ENCODE measurements at regions not wholly inside any gene's neighbourhood (a gene's known extent, or its start where the extent isn't known, plus 50 kb on each side); places are given as distances from the start of the nearest gene placed in this dataset.

- Histone ChIP-seq H3K9ac (ENCODE audit: low read length) (no peak overlapping the region), H3K4me3 (ENCODE audit: low read length) (no peak overlapping the region), H3K4me1 (ENCODE audit: low read length) (no peaks in the 10 kb centered on the region), H3K9me3 (ENCODE audit: insufficient read depth, low read length) (no peaks in the 10 kb centered on the region), H3K4me2 (ENCODE audit: low read length) (no peak overlapping the region), H3K27ac (ENCODE audit: low read length) (no peak overlapping the region), H4K20me1 (ENCODE audit: insufficient read depth, low read length) (no peaks in the 10 kb centered on the region), H3K27me3 (ENCODE audit: low read depth, low read length) (no peaks in the 10 kb centered on the region), H3K79me2 (ENCODE audit: low read length) (no peaks in the 10 kb centered on the region), H2AFZ (ENCODE audit: low read depth, low read length) (no peak overlapping the region), H3K36me3 (replicated peaks; ENCODE audit: low read depth, low read length) (no peaks in the 10 kb centered on the region)
- TF ChIP-seq CTCF (IDR thresholded peaks at IDR 0.05; ENCODE audit: low read depth, low read length) (no peak), EZH2phosphoT487 (IDR thresholded peaks at IDR 0.05; ENCODE audit: low read depth) (no peak)
Measured at GRCh38 chr6:131391116-131391515, 181.9 kb upstream of the ARG1 start.

- Histone ChIP-seq H3K9ac (ENCODE audit: low read length) (no peak overlapping the region), H3K4me1 (ENCODE audit: low read length) (no peaks in the 10 kb centered on the region), H3K9me3 (ENCODE audit: insufficient read depth, low read length) (no peaks in the 10 kb centered on the region), H2AFZ (ENCODE audit: low read depth, low read length) (no peak overlapping the region), H4K20me1 (ENCODE audit: insufficient read depth, low read length) (no peaks in the 10 kb centered on the region), H3K27ac (ENCODE audit: low read length) (no peak overlapping the region), H3K27me3 (ENCODE audit: low read depth, low read length) (no peaks in the 10 kb centered on the region), H3K4me2 (ENCODE audit: low read length) (no peak overlapping the region), H3K4me3 (ENCODE audit: low read length) (no peak overlapping the region), H3K79me2 (ENCODE audit: low read length) (no peaks in the 10 kb centered on the region), H3K36me3 (replicated peaks; ENCODE audit: low read depth, low read length) (no peaks in the 10 kb centered on the region)
- no peak for TF ChIP-seq CTCF (IDR thresholded peaks at IDR 0.05; ENCODE audit: low read depth, low read length)
- no peak for TF ChIP-seq EZH2phosphoT487 (IDR thresholded peaks at IDR 0.05; ENCODE audit: low read depth)
Measured at GRCh38 chr6:131393433-131393832, 179.6 kb upstream of the ARG1 start.

- no peak overlapping the region for H3K4me3 ChIP-seq (ENCODE audit: low read length)
- H3K27ac ChIP-seq (ENCODE audit: low read length), result no peak overlapping the region
- H3K4me2 ChIP-seq (ENCODE audit: low read length), result no peak overlapping the region
- H2AFZ ChIP-seq (ENCODE audit: low read depth, low read length), result no peak overlapping the region
- H3K9me3 ChIP-seq (ENCODE audit: insufficient read depth, low read length), result no peaks in the 10 kb centered on the region
- H3K79me2 ChIP-seq (ENCODE audit: low read length), result no peaks in the 10 kb centered on the region
- H3K9ac ChIP-seq (ENCODE audit: low read length), result no peak overlapping the region
- no peaks in the 10 kb centered on the region for H3K4me1 ChIP-seq (ENCODE audit: low read length)
- H4K20me1 ChIP-seq (ENCODE audit: insufficient read depth, low read length), result no peaks in the 10 kb centered on the region
- no peaks in the 10 kb centered on the region for H3K36me3 ChIP-seq (replicated peaks; ENCODE audit: low read depth, low read length)
- no peaks in the 10 kb centered on the region for H3K27me3 ChIP-seq (ENCODE audit: low read depth, low read length)
- TF ChIP-seq EZH2phosphoT487 (IDR thresholded peaks at IDR 0.05; ENCODE audit: low read depth), result no peak
Measured at GRCh38 chr6:131394768-131395432, 178.1 kb upstream of the ARG1 start.

GRCh38 chr6:131398176-131398575 lies 174.8 kb upstream of the ARG1 start:
- H3K27me3 ChIP-seq (ENCODE audit: low read depth, low read length), result no peaks in the 10 kb centered on the region
- no peak overlapping the region for H3K9ac ChIP-seq (ENCODE audit: low read length)
- H3K4me1 ChIP-seq (ENCODE audit: low read length), result no peaks in the 10 kb centered on the region
- no peaks in the 10 kb centered on the region for H3K9me3 ChIP-seq (ENCODE audit: insufficient read depth, low read length)
- H3K36me3 ChIP-seq (replicated peaks; ENCODE audit: low read depth, low read length), result no peaks in the 10 kb centered on the region
- TF ChIP-seq EZH2phosphoT487 (IDR thresholded peaks at IDR 0.05; ENCODE audit: low read depth), result no peak
- TF ChIP-seq CTCF (IDR thresholded peaks at IDR 0.05; ENCODE audit: low read depth, low read length), result no peak
- no peak overlapping the region for H3K4me3 ChIP-seq (ENCODE audit: low read length)
- H3K27ac ChIP-seq (ENCODE audit: low read length), result no peak overlapping the region
- no peak overlapping the region for H2AFZ ChIP-seq (ENCODE audit: low read depth, low read length)
- no peaks in the 10 kb centered on the region for H4K20me1 ChIP-seq (ENCODE audit: insufficient read depth, low read length)
- H3K4me2 ChIP-seq (ENCODE audit: low read length), result no peak overlapping the region
- H3K79me2 ChIP-seq (ENCODE audit: low read length), result no peaks in the 10 kb centered on the region
